AG08395 (cell line): ENCODE measurements at regions not wholly inside any gene's neighbourhood (a gene's known extent, or its start where the extent isn't known, plus 50 kb on each side); places are given as distances from the start of the nearest gene placed in this dataset.
A peak's percentile ranks its signal among the peaks of the same experiment; 100 is the strongest.
"Not testable (repeated sequence)": the region's sequence is repeated elsewhere in the genome, so short reads cannot be mapped to it uniquely, and the experiment has no call there.

ENCODE experiments used
- DNase-seq: peaks from one replicate; pipeline ENCODE4 v3.0.0; 2012; ENCODE audit warnings: mixed read lengths, low spot score

- no peak for DNase-seq
These were observed 56.5 kb upstream of the ORC5 start for GRCh38 chr7:104264285-104264684.

GRCh38 chr7:104267701-104268368, 60.0 kb upstream of the ORC5 start:
- peak; percentile 14 for DNase-seq

GRCh38 chr7:104271948-104272347, 56.5 kb upstream of the LHFPL3 start:
- no peak for DNase-seq

GRCh38 chr7:104272767-104273384, 55.5 kb upstream of the LHFPL3 start:
- DNase-seq = peak; percentile 19

GRCh38 chr7:104275900-104276299, 52.5 kb upstream of the LHFPL3 start:
- no peak for DNase-seq

GRCh38 chr7:104276730-104277129, 51.7 kb upstream of the LHFPL3 start:
- not testable (repeated sequence) for DNase-seq
